ENCODE measurements at regions not wholly inside any gene's neighbourhood (a gene's known extent, or its start where the extent isn't known, plus 50 kb on each side); places are given as distances from the start of the nearest gene placed in this dataset.

DNA sequence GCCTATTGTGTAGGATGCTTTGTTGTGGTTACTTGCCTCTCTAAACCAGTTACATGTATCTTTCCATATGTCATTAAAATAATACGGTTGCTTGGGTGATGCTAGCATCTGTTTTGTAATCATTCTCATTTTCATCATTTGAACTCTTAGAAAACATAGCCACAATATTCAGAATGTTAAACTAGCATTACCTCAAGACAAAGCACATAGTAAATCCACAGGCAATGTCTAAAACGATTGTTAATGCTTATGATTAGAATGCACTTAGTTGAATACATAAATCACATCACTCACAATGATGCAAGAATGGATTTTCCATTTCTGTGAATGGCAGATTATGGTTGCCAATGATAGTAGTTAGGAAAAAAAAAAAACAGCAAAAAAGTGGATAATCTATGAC lies 110.0 kb upstream of the NAALADL2 start:
- no peaks in the 10 kb centered on the region for H4K20me1 ChIP-seq
- TF ChIP-seq Cebpa-rat (IDR thresholded peaks at IDR 0.05), result no peak
- no peaks in the 10 kb centered on the region for H3K27me3 ChIP-seq
- peaks cover 4% of the 10 kb centered on the region for H3K9me3 ChIP-seq
- no peak overlapping the region for H3K4me2 ChIP-seq
- no peaks in the 10 kb centered on the region for H3K4me1 ChIP-seq
- H3K36me3 ChIP-seq, result no peaks in the 10 kb centered on the region
- no peak overlapping the region for H3K27ac ChIP-seq
- H3K4me3 ChIP-seq, result no peak overlapping the region
- H3K9ac ChIP-seq, result no peak overlapping the region

DNA sequence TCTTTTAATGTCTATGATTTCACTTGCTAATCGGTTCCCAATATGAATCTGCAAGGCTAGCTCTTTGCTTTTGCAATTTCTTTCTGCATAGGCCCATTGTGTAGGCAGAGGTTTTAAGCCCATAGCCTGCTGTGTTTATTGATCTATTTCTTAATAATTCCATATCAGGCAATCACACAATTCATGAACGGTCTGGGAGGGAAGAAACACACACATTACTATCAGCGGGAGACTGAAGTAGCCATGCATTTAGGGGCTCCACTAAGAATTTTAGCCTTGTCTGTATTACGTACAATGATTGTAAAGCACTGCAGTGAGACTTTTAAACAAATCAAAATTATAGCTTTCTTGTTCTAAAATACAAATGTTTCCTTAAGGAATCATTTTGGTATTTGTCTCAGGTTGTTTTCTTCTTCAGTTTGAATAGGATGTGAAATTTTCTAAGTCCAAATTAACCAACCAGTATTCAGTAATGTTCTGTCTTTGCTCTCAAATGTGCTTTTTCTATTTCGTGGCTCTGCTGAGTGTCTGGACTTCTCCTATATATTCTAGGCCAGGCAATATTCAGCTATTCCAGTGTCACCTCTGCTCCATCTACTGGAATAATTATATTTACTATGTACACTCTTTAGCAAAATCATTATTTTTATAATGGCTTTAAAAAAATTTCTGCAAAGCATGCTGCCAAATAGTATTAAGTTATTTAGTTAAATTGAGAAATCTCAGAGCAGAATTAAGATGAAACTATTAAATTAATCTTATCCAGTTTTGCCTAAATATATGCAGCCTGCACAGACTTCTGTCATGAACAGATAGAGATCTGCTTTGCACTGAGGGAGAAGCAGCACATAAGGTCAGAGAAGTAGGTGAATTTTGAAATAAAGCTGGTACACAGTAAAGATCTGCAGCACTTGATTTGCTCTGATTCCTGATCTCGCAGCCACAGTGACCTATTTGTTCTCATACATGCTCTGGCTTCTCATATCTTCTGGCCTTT lies 103.0 kb upstream of the NAALADL2 start:
- Histone ChIP-seq H3K36me3 (no peaks in the 10 kb centered on the region), H3K4me1 (no peaks in the 10 kb centered on the region), H3K9ac (no peak overlapping the region), H3K27ac (no peak overlapping the region), H3K4me3 (no peak overlapping the region), H3K4me2 (no peak overlapping the region), H4K20me1 (no peaks in the 10 kb centered on the region), H3K9me3 (no peaks in the 10 kb centered on the region), H3K27me3 (no peaks in the 10 kb centered on the region)
- TF ChIP-seq Cebpa-rat (IDR thresholded peaks at IDR 0.05), result no peak

DNA sequence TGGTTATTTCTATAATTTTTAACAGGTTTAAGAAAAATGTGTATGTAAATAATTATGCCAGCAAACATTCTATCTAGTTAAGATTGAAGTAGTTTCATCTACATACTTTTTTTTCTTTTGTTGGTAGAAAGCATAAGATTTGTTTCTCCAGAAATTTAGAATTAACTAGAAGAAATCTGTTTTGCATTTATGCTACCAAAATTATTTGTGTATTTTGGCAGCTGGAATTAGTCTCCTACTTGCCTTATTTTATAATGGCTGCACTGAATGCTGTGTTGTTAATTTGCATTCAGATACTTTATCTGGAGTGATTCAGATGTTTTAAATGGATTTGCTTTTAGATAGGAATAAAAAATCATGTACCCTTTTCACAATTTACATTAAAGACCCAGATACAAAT lies 100.2 kb upstream of the NAALADL2 start:
- no peaks in the 10 kb centered on the region for H4K20me1 ChIP-seq
- H3K36me3 ChIP-seq, result no peaks in the 10 kb centered on the region
- no peaks in the 10 kb centered on the region for H3K4me1 ChIP-seq
- no peak for TF ChIP-seq Cebpa-rat (IDR thresholded peaks at IDR 0.05)
- H3K4me2 ChIP-seq, result no peak overlapping the region
- no peaks in the 10 kb centered on the region for H3K27me3 ChIP-seq
- no peak overlapping the region for H3K9ac ChIP-seq
- no peaks in the 10 kb centered on the region for H3K9me3 ChIP-seq
- no peak overlapping the region for H3K27ac ChIP-seq
- no peak overlapping the region for H3K4me3 ChIP-seq

DNA sequence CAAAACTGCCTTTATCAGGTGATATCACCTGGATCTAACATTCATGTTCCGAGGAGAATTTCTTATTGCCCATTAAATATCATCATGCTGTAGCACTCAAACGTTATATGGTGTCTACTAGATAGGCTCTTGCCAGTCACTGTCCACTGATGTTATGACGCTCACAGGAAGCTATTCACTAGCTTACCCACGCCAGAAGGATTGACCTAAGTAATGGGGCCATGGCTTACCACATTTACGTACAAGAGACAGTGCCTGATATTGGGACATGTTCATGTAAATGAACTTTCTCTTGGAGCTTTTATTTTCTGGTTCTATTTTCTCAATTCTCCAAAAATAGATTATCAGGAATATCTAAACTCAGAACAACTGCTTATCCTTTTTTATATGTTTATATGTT lies 91.7 kb upstream of the NAALADL2 start:
- TF ChIP-seq Cebpa-rat (IDR thresholded peaks at IDR 0.05), result no peak
- Histone ChIP-seq H3K9me3 (no peaks in the 10 kb centered on the region), H3K9ac (no peak overlapping the region), H3K4me1 (no peaks in the 10 kb centered on the region), H3K4me3 (no peak overlapping the region), H3K36me3 (no peaks in the 10 kb centered on the region), H3K27ac (no peak overlapping the region), H3K4me2 (no peak overlapping the region), H4K20me1 (no peaks in the 10 kb centered on the region), H3K27me3 (no peaks in the 10 kb centered on the region)

DNA sequence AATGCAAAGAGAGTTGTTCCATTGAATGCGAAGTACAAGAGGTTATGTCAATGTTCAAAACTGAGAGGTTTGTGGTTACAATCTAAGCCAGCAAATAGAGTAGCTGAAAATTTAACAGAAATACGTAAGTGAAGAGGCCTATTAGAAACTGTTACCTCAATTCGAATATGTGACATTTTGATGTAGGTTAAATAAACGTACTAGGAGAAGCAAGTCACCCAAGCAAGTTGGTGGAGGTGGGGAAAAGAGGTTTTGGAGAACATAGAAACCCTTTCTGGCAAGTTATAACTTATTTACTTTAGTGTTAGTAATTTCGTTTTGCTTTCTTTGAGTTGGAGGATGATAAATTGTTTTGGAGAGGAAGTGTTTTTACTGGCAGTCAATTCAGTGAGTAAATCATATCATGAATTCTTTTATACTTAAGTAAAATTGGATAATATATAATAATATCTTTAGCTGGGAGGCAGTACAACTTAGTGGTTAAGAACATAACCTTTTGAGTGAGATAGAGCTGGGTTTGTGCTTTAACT lies 91.2 kb upstream of the NAALADL2 start:
- no peak for TF ChIP-seq Cebpa-rat (IDR thresholded peaks at IDR 0.05)
- H3K9ac ChIP-seq, result no peak overlapping the region
- no peaks in the 10 kb centered on the region for H3K27me3 ChIP-seq
- H3K4me3 ChIP-seq, result no peak overlapping the region
- H3K4me2 ChIP-seq, result no peak overlapping the region
- H4K20me1 ChIP-seq, result no peaks in the 10 kb centered on the region
- no peak overlapping the region for H3K27ac ChIP-seq
- no peaks in the 10 kb centered on the region for H3K36me3 ChIP-seq
- H3K4me1 ChIP-seq, result no peaks in the 10 kb centered on the region
- no peaks in the 10 kb centered on the region for H3K9me3 ChIP-seq

DNA sequence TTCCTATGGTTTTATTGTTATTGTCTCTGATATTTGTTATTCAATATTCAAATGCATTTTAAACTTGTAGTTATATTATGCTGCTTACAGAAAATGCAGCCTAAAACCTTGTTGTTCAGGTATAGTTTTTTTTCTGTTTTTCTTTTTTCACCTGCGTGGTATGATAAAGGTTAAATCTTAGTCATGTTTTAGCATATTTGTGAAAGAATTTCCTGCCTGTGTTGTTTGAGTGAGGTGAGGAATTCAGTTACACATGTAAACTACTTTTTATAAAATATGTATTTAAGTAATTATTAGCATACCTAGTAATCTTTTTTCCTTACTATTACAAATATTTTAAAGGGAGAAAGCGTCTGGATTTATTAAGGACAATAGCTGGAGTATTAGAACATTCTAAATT lies 90.0 kb upstream of the NAALADL2 start:
- no peak for TF ChIP-seq Cebpa-rat (IDR thresholded peaks at IDR 0.05)
- H3K4me2 ChIP-seq, result no peak overlapping the region
- no peaks in the 10 kb centered on the region for H3K27me3 ChIP-seq
- no peaks in the 10 kb centered on the region for H3K4me1 ChIP-seq
- no peaks in the 10 kb centered on the region for H4K20me1 ChIP-seq
- H3K4me3 ChIP-seq, result no peak overlapping the region
- no peaks in the 10 kb centered on the region for H3K9me3 ChIP-seq
- no peaks in the 10 kb centered on the region for H3K36me3 ChIP-seq
- no peak overlapping the region for H3K27ac ChIP-seq
- no peak overlapping the region for H3K9ac ChIP-seq

DNA sequence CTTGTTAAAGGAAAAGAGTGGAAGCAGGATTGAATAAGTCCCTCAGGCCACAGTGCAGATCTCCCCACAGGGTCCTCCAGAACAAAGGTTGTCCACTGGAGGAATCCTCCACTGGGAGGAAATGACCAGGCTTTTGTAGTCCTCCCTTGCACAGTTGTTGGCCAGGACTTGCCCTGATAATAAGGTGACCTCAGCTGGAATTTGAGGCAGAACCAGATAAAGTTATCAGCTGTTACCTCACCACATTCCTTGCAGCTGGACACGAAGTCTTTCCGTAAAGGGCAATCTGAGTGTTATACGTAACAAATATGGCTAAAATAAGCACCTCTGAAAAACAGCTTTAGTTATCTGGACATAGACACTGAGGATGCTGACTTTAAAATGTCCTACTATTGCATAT lies 83.5 kb upstream of the NAALADL2 start:
- Histone ChIP-seq H3K36me3 (no peaks in the 10 kb centered on the region), H3K4me2 (no peak overlapping the region), H3K27me3 (no peaks in the 10 kb centered on the region), H3K4me1 (no peaks in the 10 kb centered on the region), H3K4me3 (no peak overlapping the region), H3K27ac (no peak overlapping the region), H3K9me3 (no peaks in the 10 kb centered on the region), H3K9ac (no peak overlapping the region), H4K20me1 (no peaks in the 10 kb centered on the region)
- no peak for TF ChIP-seq Cebpa-rat (IDR thresholded peaks at IDR 0.05)

DNA sequence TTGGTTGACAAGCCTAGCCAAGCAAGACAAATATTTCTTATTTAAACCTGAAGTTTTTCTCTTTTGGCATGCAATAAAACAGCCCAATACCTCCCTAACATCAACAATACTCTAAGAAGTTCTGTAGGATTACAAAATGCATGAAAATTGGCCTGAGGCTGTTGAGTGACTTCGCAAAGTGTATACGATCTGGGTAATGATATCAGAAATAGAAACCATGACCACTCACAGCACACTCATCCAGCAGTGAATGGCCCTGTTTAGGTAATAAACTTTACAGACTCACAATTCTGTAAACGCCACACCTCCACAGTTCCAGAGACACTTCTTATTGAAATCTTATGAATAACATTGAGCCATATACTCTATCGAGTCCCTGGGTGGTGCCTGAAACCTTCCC lies 83.0 kb upstream of the NAALADL2 start:
- Histone ChIP-seq H3K4me3 (no peak overlapping the region), H4K20me1 (no peaks in the 10 kb centered on the region), H3K9ac (no peak overlapping the region), H3K4me1 (no peaks in the 10 kb centered on the region), H3K27ac (no peak overlapping the region), H3K27me3 (no peaks in the 10 kb centered on the region), H3K36me3 (no peaks in the 10 kb centered on the region), H3K9me3 (no peaks in the 10 kb centered on the region), H3K4me2 (no peak overlapping the region)
- no peak for TF ChIP-seq Cebpa-rat (IDR thresholded peaks at IDR 0.05)

DNA sequence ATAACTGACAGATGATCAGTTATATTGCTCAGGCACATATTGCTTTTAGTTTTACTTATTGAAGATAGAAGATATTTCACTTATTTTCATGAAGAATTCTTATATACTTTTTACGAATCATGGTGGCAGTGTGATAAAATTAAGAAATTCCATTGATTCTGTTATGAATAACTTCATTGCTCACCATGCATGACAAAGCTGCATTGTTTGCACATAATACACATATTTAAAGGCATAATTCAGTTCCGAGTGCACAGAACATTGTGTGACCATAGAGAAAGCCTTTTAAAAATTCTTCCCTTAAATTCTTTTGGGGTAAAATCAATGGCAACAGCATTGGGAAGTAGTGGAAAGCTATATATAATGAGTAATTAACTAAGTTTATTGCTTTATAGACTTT lies 82.5 kb upstream of the NAALADL2 start:
- H3K4me2 ChIP-seq, result no peak overlapping the region
- no peak overlapping the region for H3K4me3 ChIP-seq
- no peaks in the 10 kb centered on the region for H3K27me3 ChIP-seq

DNA sequence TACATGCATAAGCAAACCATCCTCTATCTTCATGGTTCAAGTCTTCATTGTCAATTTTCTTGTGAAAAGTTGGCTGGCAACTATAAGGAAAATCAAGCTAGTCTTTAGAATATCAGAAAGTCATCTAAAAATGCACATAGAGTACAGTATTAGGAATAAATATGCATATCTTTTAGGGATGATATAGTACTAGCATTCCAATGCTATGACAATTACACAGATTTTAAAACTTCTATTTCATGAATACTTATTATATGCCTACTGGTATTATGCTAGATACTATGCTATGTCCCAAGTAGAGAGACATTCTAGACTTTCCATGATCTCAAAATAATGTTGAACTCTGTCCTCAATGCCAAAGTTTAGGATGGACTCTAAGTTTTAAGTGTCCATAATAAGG lies 81.3 kb upstream of the NAALADL2 start:
- no peaks in the 10 kb centered on the region for H3K4me1 ChIP-seq
- no peaks in the 10 kb centered on the region for H4K20me1 ChIP-seq
- TF ChIP-seq Cebpa-rat (IDR thresholded peaks at IDR 0.05), result no peak
- H3K27ac ChIP-seq, result no peak overlapping the region
- no peak overlapping the region for H3K4me3 ChIP-seq
- H3K4me2 ChIP-seq, result no peak overlapping the region
- H3K9me3 ChIP-seq, result no peaks in the 10 kb centered on the region
- H3K27me3 ChIP-seq, result no peaks in the 10 kb centered on the region
- no peaks in the 10 kb centered on the region for H3K36me3 ChIP-seq
- no peak overlapping the region for H3K9ac ChIP-seq

More for the DNA sequence above, 82.5 kb upstream of the NAALADL2 start:
- TF ChIP-seq Cebpa-rat (IDR thresholded peaks at IDR 0.05), result no peak
- H3K9ac ChIP-seq, result no peak overlapping the region
- no peak overlapping the region for H3K27ac ChIP-seq
- H3K4me1 ChIP-seq, result no peaks in the 10 kb centered on the region
- H3K36me3 ChIP-seq, result no peaks in the 10 kb centered on the region
- H4K20me1 ChIP-seq, result no peaks in the 10 kb centered on the region
- H3K9me3 ChIP-seq, result no peaks in the 10 kb centered on the region

Data from BLaER1 (cell line).